ENCODE measurements at regions not wholly inside any gene's neighbourhood (a gene's known extent, or its start where the extent isn't known, plus 50 kb on each side); places are given as distances from the start of the nearest gene placed in this dataset.

- Histone ChIP-seq H3K36me3 (replicated peaks) (no peaks in the 10 kb centered on the region), H3K4me3 (ENCODE audit: low read depth, low read length) (no peak overlapping the region), H3K27me3 (replicated peaks) (no peaks in the 10 kb centered on the region), H3K27ac (peak overlapping the region; percentile 18)
- no peak for TF ChIP-seq CTCF (IDR thresholded peaks at IDR 0.05; ENCODE audit: low read depth, low read length, missing control alignments)
- peak; percentile 68 for DNase-seq
- in situ Hi-C loops (cut with HindIII; ENCODE audit: low pct_ligation_motif_present, low sequenced_read_pairs) = no loop called here
Observed at GRCh38 chr6:2503816-2504494, 246.8 kb downstream of the MYLK4 start.

- no peak for TF ChIP-seq CTCF (IDR thresholded peaks at IDR 0.05; ENCODE audit: low read depth, low read length, missing control alignments)
- DNase-seq = peak; percentile 41
- H3K36me3 ChIP-seq (replicated peaks) = no peaks in the 10 kb centered on the region
- no peak overlapping the region for H3K4me3 ChIP-seq (ENCODE audit: low read depth, low read length)
- peak overlapping the region; percentile 27 for H3K27ac ChIP-seq
- in situ Hi-C loops (cut with HindIII; ENCODE audit: low pct_ligation_motif_present, low sequenced_read_pairs) = no loop called here
- H3K27me3 ChIP-seq (replicated peaks) = no peaks in the 10 kb centered on the region
Observed at GRCh38 chr6:2502998-2503674, 247.6 kb downstream of the MYLK4 start.

GRCh38 chr6:2502096-2502997, 248.4 kb downstream of the MYLK4 start:
- in situ Hi-C loops (cut with HindIII; ENCODE audit: low pct_ligation_motif_present, low sequenced_read_pairs) = no loop called here
- no peaks in the 10 kb centered on the region for H3K27me3 ChIP-seq (replicated peaks)
- no peak for DNase-seq
- peak overlapping the region; percentile 27 for H3K27ac ChIP-seq
- no peaks in the 10 kb centered on the region for H3K36me3 ChIP-seq (replicated peaks)
- no peak for TF ChIP-seq CTCF (IDR thresholded peaks at IDR 0.05; ENCODE audit: low read depth, low read length, missing control alignments)
- no peak overlapping the region for H3K4me3 ChIP-seq (ENCODE audit: low read depth, low read length)

- Histone ChIP-seq H3K27me3 (replicated peaks) (no peaks in the 10 kb centered on the region), H3K4me3 (ENCODE audit: low read depth, low read length) (no peak overlapping the region), H3K27ac (no peak overlapping the region), H3K36me3 (replicated peaks) (no peaks in the 10 kb centered on the region)
- in situ Hi-C loops (cut with HindIII; ENCODE audit: low pct_ligation_motif_present, low sequenced_read_pairs) = no loop called here
- no peak for TF ChIP-seq CTCF (IDR thresholded peaks at IDR 0.05; ENCODE audit: low read depth, low read length, missing control alignments)
- DNase-seq = no peak
Observed at GRCh38 chr6:2497922-2498623, 252.6 kb downstream of the MYLK4 start.

- in situ Hi-C loops (cut with HindIII; ENCODE audit: low pct_ligation_motif_present, low sequenced_read_pairs) = no loop called here
- no peak overlapping the region for H3K27ac ChIP-seq
- no peak overlapping the region for H3K4me3 ChIP-seq (ENCODE audit: low read depth, low read length)
- TF ChIP-seq CTCF (IDR thresholded peaks at IDR 0.05; ENCODE audit: low read depth, low read length, missing control alignments) = no peak
- H3K36me3 ChIP-seq (replicated peaks) = no peaks in the 10 kb centered on the region
- no peak for DNase-seq
- H3K27me3 ChIP-seq (replicated peaks) = no peaks in the 10 kb centered on the region
Observed at GRCh38 chr6:2496291-2496690, 250.9 kb upstream of the GMDS start.
